Umbilical cord (tissue), 1 donor: ENCODE measurements at regions not wholly inside any gene's neighbourhood (a gene's known extent, or its start where the extent isn't known, plus 50 kb on each side); places are given as distances from the start of the nearest gene placed in this dataset.
"Not testable (repeated sequence)": the region's sequence is repeated elsewhere in the genome, so short reads cannot be mapped to it uniquely, and the experiment has no call there.

Source experiments
- DNase-seq: peaks from one replicate; pipeline ENCODE4 v3.0.0-alpha.2; 2015; ENCODE audit warnings: low spot score

GRCh38 chr9:6160579-6160978, 55.0 kb upstream of the IL33 start:
- no peak for DNase-seq

DNA sequence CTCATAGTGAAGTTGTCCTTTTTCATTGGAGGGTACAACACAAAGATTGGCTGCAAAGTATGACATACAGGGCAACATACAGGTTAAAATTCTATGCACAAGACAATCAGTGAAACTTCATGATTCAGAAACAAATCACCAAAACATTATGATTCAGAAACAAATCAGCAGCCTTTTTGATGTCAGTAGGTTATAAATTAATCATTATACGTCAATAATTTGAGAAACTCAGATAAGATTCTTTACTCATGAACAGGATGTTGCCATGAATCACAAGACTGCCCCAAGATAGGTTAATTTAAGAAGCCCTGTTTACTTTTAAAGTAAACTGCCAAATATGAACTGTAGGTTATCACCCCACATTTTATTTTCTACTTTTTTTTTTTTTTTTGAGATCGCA, 62.2 kb upstream of the IL33 start:
- DNase-seq, result no peak

DNA sequence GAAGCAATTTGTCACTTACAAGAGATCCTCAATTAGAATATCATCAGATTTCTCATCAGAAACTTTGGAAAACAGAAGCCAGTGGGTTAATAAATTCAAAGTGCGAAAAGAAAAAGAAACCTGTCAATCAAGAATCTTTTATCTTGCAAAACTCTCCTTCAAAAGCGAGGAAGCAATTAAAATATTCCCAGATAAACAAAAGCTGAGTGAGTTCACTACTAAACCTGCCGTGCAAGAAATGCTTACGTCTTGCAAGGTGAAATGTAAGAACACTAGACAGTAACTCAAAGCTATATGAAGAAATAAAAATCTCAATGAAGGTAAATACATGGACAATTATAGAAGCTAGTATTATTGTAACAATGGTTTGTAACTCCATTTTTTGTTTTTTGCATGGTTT, 62.8 kb upstream of the IL33 start:
- no peak for DNase-seq

DNA sequence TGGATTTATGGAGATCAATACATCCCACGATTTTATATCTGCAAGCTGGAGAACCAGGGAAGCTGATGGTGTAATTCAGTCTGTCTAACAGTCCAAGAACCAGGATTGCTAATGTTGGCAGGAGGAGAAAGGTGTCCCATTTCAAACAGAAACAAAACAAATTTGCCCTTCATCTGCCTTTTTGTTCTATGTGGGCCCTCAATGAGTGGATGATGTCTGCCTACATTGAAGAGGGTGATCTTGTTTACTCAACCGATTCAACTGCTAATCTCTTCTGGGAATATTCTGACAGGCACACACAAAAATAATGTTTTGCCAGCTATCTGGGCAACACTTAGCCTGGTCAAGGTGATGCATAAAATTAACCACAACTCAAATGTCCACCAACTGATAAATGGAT, 65.1 kb upstream of the IL33 start:
- DNase-seq, result no peak

GRCh38 chr9:6149315-6149714, 66.3 kb upstream of the IL33 start:
- DNase-seq, result no peak

DNA sequence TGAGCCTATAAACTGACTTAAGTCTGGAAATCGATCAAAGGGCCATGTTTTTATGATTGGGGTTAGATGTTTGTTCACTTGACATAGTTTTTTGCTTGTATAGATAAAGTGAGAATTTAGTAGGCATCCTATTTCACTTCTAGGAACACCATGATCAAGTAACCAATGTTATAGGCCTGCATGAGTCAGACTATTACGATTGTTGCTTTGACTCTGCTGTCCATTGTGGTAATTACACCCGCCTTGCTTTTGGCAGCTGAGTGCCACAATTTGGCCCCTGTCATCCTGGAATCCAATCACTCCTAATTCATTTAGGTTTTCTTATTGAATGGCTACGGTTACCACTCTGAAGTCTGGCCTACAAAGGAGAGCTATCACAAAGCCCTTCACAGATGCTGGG, 67.8 kb upstream of the IL33 start:
- no peak for DNase-seq

- DNase-seq, result no peak
These were observed 70.7 kb upstream of the IL33 start for GRCh38 chr9:6144947-6145346.

DNA sequence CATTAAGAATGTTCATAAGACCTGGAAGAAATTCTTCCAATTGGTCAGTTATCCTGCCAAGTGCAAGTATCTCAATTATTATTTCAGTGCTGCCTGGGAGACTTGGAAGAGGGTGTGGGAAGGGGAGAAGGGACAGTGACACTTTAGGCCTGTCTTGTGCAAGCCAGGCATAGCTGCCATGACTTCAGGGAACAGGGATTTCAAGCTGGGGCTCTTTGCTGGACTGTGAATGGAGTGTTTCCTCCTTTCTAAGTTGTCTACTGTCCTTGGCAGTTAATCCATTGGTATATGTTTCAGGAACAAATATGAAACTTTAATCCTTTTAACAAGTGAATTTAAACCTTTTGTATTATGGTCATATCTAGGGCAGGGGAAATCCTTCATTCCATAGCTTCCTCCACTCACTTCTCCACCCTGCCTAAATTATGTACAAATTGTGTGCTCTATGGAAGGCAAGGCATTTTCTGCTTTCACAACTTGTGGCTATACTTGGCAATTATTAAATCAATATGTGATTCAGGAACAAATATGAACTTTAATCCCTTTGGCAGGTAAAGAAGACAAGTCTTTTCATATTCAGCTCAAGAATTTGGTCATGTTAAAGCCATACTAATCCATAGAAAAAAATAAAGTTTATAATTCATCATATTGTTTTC, 72.7 kb upstream of the IL33 start:
- DNase-seq, result no peak

GRCh38 chr9:6135780-6136179, 79.8 kb upstream of the IL33 start:
- not testable (repeated sequence) for DNase-seq

DNA sequence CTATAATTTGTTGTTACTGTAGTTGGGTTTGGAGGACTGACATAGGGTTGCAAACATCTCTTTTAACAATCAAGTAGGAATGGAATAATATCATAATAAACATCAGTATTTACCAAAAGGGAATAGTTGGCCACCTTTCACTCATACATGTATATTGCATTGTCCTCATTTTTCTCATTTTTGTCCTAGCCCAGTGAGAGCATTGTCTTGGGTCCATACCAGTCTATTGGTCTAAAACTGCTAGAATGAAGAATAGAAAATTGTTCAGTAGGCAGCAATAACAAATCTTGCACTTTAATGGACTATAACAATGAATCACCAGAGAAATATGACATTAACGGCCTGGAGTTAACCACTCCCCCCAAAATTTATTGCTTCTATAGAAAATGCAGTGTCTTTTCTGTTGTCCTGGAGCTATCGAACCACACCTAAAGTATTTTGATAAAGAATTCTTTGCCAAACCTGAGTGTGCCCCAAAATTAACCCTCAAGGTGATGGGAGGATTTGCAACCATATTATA, 80.9 kb upstream of the IL33 start:
- no peak for DNase-seq

DNA sequence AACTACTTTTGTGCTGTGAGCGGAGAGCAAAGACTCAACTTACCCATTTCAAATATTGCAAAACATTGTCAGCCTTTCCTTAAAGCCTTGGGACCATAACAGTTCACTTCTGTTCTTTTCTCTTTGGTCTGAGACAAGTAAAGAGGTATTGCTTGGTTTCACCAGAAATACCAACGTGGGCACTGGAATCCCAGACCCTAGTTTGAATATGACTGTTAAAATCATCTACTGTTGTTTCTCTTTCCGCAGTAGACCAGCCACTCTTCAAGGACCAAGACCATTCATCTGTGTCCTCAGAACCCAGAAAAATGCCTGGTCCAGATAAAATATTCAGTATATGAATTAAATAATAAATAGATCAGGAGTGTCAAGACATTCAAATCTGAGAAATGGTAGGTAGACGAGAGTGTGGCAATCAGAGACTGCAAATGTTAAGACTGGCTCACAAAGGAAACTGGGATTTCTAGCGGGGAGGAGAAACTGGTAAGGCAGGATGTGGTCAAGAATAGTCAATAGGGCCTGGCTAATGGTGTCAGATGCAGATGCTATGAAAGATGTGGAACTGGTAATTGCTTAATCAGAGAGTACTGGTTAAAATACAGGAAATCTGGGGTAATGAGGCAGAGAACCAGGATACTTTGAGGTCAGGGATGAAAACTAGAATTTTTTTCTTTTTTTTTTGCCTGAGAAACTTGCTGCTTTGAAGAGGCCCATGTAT, 82.1 kb upstream of the IL33 start:
- DNase-seq, result no peak

- DNase-seq, result no peak
These were observed 83.0 kb upstream of the IL33 start for GRCh38 chr9:6132650-6133049.

DNA sequence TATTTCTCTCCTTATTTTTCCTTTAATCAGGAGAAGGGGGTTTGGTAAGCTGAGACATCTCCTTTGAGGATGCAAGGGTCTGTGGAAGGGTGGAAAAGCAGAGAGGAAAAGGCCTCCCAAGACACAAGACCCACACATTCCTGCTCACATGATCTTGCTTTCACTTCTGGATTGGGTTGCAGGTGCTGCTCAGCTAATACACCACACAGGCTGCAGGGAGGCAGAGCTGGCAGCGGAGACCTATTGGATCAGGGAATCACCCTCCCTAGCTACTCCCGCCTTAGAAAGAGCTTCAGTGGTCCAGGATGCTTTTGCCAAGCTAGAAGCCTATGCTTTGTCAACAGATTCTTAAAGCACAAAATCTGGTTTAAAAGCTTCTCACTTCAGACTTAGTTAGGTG, 87.6 kb upstream of the IL33 start:
- DNase-seq, result no peak

DNA sequence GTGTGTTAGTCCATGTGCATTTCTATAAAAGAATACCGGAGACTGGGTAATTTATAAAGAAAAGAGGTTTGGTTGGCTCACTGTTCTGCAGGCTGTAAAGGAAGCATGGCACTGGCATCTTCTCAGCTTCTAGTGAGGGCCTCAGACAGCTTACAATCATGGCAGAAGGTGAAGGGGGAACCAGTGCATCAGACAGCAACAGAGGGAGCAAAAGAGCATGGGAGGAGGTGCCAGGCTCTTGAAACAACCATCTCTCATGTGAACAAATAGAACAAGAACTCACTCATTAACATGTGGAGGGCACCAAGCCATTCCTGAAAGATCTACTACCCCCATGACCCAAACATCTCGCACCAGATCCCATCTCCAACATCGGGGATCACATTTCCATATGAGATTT, 89.2 kb upstream of the IL33 start:
- no peak for DNase-seq

GRCh38 chr9:6123416-6123815, 92.2 kb upstream of the IL33 start:
- no peak for DNase-seq

- DNase-seq, result no peak
These were observed 93.9 kb upstream of the IL33 start for GRCh38 chr9:6121707-6122106.

DNA sequence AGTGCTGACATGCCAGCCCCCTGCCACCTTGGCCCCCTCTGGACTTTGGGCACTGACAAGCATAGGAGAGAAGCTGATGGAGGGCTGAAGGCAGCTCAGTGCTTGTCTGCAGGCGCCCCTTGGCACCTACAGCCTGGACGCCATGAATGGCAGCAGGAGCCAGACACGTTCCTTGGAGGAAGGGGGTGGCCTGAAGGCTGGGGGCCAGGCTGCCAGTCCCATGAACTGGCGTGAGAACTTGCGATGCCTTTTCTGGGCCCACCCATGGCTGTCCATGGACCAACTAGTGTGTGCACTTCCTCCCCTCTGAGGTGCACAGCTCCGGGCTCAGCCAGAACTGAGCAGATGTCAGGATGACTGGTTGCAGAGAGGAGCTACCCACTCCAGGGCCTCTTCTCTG, 99.0 kb upstream of the RANBP6 start:
- DNase-seq, result no peak

- no peak for DNase-seq
These were observed 98.4 kb upstream of the RANBP6 start for GRCh38 chr9:6113819-6114218.

- DNase-seq, result no peak
These were observed 97.9 kb upstream of the RANBP6 start for GRCh38 chr9:6113312-6113711.

DNA sequence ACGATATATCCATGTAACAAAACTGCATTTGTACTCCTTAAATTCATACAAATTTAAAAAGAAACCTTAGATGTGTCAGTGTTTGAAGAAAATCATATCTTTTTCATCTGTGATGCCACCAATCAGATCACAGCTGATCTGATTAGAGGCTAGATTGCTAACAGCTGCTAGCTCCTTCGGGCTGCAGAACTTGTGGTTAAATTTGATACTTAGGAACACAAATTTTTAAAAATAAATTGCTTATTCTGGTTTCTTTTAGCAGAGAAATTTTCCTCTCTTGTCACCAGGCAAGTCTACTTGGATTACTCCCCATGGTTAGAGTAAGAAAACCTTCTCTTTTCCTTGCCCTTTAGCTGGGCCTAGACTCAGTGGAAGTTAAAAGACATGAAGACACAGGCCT, 94.6 kb upstream of the RANBP6 start:
- no peak for DNase-seq

GRCh38 chr9:6109571-6109970, 94.1 kb upstream of the RANBP6 start:
- DNase-seq, result no peak

GRCh38 chr9:6106711-6107339, 91.4 kb upstream of the RANBP6 start:
- DNase-seq, result peak; percentile 56

- DNase-seq, result no peak
These were observed 90.3 kb upstream of the RANBP6 start for GRCh38 chr9:6105738-6106137.
